ENCODE measurements at regions not wholly inside any gene's neighbourhood (a gene's known extent, or its start where the extent isn't known, plus 50 kb on each side); places are given as distances from the start of the nearest gene placed in this dataset.

GRCh38 chr3:17795711-17796110, 53.3 kb upstream of the TBC1D5 start:
- Mint-ChIP-seq H3K27me3 (ENCODE audit: unreplicated experiment) (no peaks in the 10 kb centered on the region), H3K36me3 (ENCODE audit: unreplicated experiment) (peaks cover 9% of the 10 kb centered on the region), H3K27ac (ENCODE audit: unreplicated experiment) (no peak overlapping the region), H3K9me3 (ENCODE audit: unreplicated experiment) (peaks cover 4% of the 10 kb centered on the region), H3K4me1 (ENCODE audit: low read depth, unreplicated experiment) (no peaks in the 10 kb centered on the region), H3K4me3 (ENCODE audit: unreplicated experiment) (no peak overlapping the region)
- DNase-seq, result no peak
- TF ChIP-seq CTCF (IDR thresholded peaks at IDR 0.05; ENCODE audit: partially characterized antibody, unreplicated experiment), result no peak

- Mint-ChIP-seq H3K27ac (ENCODE audit: unreplicated experiment) (no peak overlapping the region), H3K4me3 (ENCODE audit: unreplicated experiment) (no peak overlapping the region), H3K27me3 (ENCODE audit: unreplicated experiment) (no peaks in the 10 kb centered on the region), H3K36me3 (ENCODE audit: unreplicated experiment) (peaks cover 9% of the 10 kb centered on the region), H3K4me1 (ENCODE audit: low read depth, unreplicated experiment) (no peaks in the 10 kb centered on the region), H3K9me3 (ENCODE audit: unreplicated experiment) (peaks cover 4% of the 10 kb centered on the region)
- no peak for TF ChIP-seq CTCF (IDR thresholded peaks at IDR 0.05; ENCODE audit: partially characterized antibody, unreplicated experiment)
- no peak for DNase-seq
These were observed 52.8 kb upstream of the TBC1D5 start for GRCh38 chr3:17795280-17795679.

GRCh38 chr3:17793542-17794195, 51.2 kb upstream of the TBC1D5 start:
- H3K4me3 Mint-ChIP-seq (ENCODE audit: unreplicated experiment), result no peak overlapping the region
- H3K4me1 Mint-ChIP-seq (ENCODE audit: low read depth, unreplicated experiment), result no peaks in the 10 kb centered on the region
- TF ChIP-seq CTCF (IDR thresholded peaks at IDR 0.05; ENCODE audit: partially characterized antibody, unreplicated experiment), result no peak
- peaks cover 4% of the 10 kb centered on the region for H3K9me3 Mint-ChIP-seq (ENCODE audit: unreplicated experiment)
- H3K36me3 Mint-ChIP-seq (ENCODE audit: unreplicated experiment), result peaks cover 9% of the 10 kb centered on the region
- no peak for DNase-seq
- H3K27ac Mint-ChIP-seq (ENCODE audit: unreplicated experiment), result no peak overlapping the region
- H3K27me3 Mint-ChIP-seq (ENCODE audit: unreplicated experiment), result no peaks in the 10 kb centered on the region

Data from glutamatergic neuron (in vitro differentiated cells).